ENCODE measurements at regions not wholly inside any gene's neighbourhood (a gene's known extent, or its start where the extent isn't known, plus 50 kb on each side); places are given as distances from the start of the nearest gene placed in this dataset.

- TF ChIP-seq CTCF (IDR thresholded peaks at IDR 0.05) (no peak), EZH2phosphoT487 (IDR thresholded peaks at IDR 0.05) (no peak)
Measured at GRCh38 chr2:2673406-2673805, 342.3 kb upstream of the MYT1L start.
